B cell (primary cell): ENCODE measurements at regions not wholly inside any gene's neighbourhood (a gene's known extent, or its start where the extent isn't known, plus 50 kb on each side); places are given as distances from the start of the nearest gene placed in this dataset.

Experiments used
- ATAC-seq: fragments of 200-7000 bp; cut with Tn5 transposase; one replicate; pipeline ENCODE4 v1.10.0; 2021; ENCODE audit warnings: low read depth, mild to moderate bottlenecking, moderate number of reproducible peaks, moderate library complexity
- CTCF ChIA-PET: fragments of 350-600 bp; sonication (Branson Sonifier 250); formaldehyde crosslinking; loops from one replicate; lab custom pipeline; 2021; ENCODE audit warnings: antibody characterized with exemption, inconsistent platforms; lab: Charles Lee
- POLR2A ChIA-PET: fragments of 350-600 bp; sonication (Branson Sonifier 250); formaldehyde crosslinking; loops from one replicate; lab custom pipeline; 2021; ENCODE audit warnings: antibody characterized with exemption; lab: Charles Lee
- DNase-seq: peaks from one replicate; pipeline ENCODE4 v3.0.0; 2013
- H2AFZ ChIP-seq: 2 replicates; pipeline ENCODE4 v1.6.1; 2012; ENCODE audit warnings: mild to moderate bottlenecking, low read depth, low read length; ENCODE audit not compliant: insufficient read depth, poor library complexity, severe bottlenecking
- H3K27ac ChIP-seq, 2 donors: 1 replicate in 1 of 2; 2 replicates in 1 of 2; pipeline ENCODE4 v1.5.1; 2012 to 2013; ENCODE audit warnings: low read length in 2 of 2, mild to moderate bottlenecking in 2 of 2, moderate library complexity in 1 of 2
- H3K27me3 ChIP-seq, 4 experiments: fragments of 200-600 bp in 1 of 4; sonication (generic) in 1 of 4; replicated peaks in 1 of 4; 1 replicate in 2 of 4; 2 replicates in 2 of 4; pipeline versions ENCODE4 v1.6.1 to v1.7.0; 2013 to 2016; ENCODE audit warnings: low read length in 3 of 4, mild to moderate bottlenecking in 2 of 4, mixed read lengths in 1 of 4, moderate library complexity in 1 of 4; ENCODE audit not compliant: insufficient read depth in 4 of 4, control insufficient read depth in 3 of 4; ENCODE audit errors: control extremely low read depth in 1 of 4
- H3K36me3 ChIP-seq, 2 experiments: replicated peaks in 1 of 2; 1 replicate in 1 of 2; 2 replicates in 1 of 2; pipeline versions ENCODE4 v1.6.1 to v1.7.1; 2013; ENCODE audit warnings: low read length in 1 of 2; ENCODE audit not compliant: insufficient read depth in 2 of 2, control insufficient read depth in 1 of 2; ENCODE audit errors: control extremely low read depth in 1 of 2, extremely low read depth in 1 of 2
- H3K4me1 ChIP-seq, 2 donors: fragments of 200-600 bp in 1 of 2; sonication (generic) in 1 of 2; 1 replicate in 1 of 2; 2 replicates in 1 of 2; pipeline versions ENCODE4 v1.5.1 to v1.6.1; 2013 to 2017; ENCODE audit warnings: low read length in 2 of 2; ENCODE audit not compliant: control insufficient read depth in 2 of 2, insufficient read depth in 2 of 2
- H3K4me2 ChIP-seq: replicated peaks from 2 replicates; pipeline ENCODE3; 2012; ENCODE audit warnings: mild to moderate bottlenecking, low read depth, low read length; ENCODE audit not compliant: poor library complexity, severe bottlenecking
- H3K4me3 ChIP-seq, 5 experiments: fragments of 200-600 bp in 1 of 5; sonication (generic) in 1 of 5; 1 replicate in 3 of 5; 2 replicates in 2 of 5; pipeline versions ENCODE4 v1.5.1 to v1.7.0; 2011 to 2016; ENCODE audit warnings: low read length in 4 of 5, mild to moderate bottlenecking in 4 of 5, low read depth in 2 of 5, control low read depth in 1 of 5, moderate library complexity in 1 of 5; ENCODE audit not compliant: insufficient read depth in 1 of 5; ENCODE audit errors: control extremely low read depth in 1 of 5, extremely low read depth in 1 of 5
- H3K79me2 ChIP-seq: fragments of 200-600 bp; sonication (generic); one replicate; pipeline ENCODE4 v1.6.0; 2016; ENCODE audit warnings: low read length; ENCODE audit not compliant: control insufficient read depth, insufficient read depth
- H3K9ac ChIP-seq: fragments of 200-600 bp; sonication (generic); 2 replicates; pipeline ENCODE4 v1.6.1; 2017; ENCODE audit warnings: mild to moderate bottlenecking, low read length, moderate library complexity
- H3K9me3 ChIP-seq, 3 donors: one replicate each; pipeline versions ENCODE4 v1.6.1 to v1.7.1; 2013; ENCODE audit warnings: low read length in 2 of 3; ENCODE audit not compliant: control insufficient read depth in 2 of 3, insufficient read depth in 1 of 3; ENCODE audit errors: control extremely low read depth in 1 of 3
- H4K20me1 ChIP-seq: 2 replicates; pipeline ENCODE4 v1.6.0; 2012; ENCODE audit warnings: mild to moderate bottlenecking, low read length; ENCODE audit not compliant: insufficient read depth, control insufficient read depth, poor library complexity, severe bottlenecking
- H3K27ac Mint-ChIP-seq: one replicate; pipeline ENCODE4 v1.8.0; 2021; ENCODE audit warnings: mixed read lengths
- H3K27me3 Mint-ChIP-seq: one replicate; pipeline ENCODE4 v1.8.0; 2021; ENCODE audit warnings: mixed read lengths
- H3K4me1 Mint-ChIP-seq: one replicate; pipeline ENCODE4 v1.8.0; 2021; ENCODE audit warnings: mixed read lengths
- H3K4me3 Mint-ChIP-seq: one replicate; pipeline ENCODE4 v1.8.0; 2021; ENCODE audit warnings: mixed read lengths
- H3K9me3 Mint-ChIP-seq: one replicate; pipeline ENCODE4 v1.8.0; 2022; ENCODE audit warnings: mixed read lengths; ENCODE audit not compliant: insufficient read depth
- CTCF ChIP-seq: fragments of 200-600 bp; IDR thresholded peaks from one replicate; pipeline ENCODE4 v1.8.0; 2022; ENCODE audit warnings: antibody characterized with exemption, mild to moderate bottlenecking
- EZH2 ChIP-seq: IDR thresholded peaks from 2 replicates; pipeline ENCODE4 v1.6.1; 2012; ENCODE audit warnings: borderline replicate concordance, low read depth, mild to moderate bottlenecking, moderate library complexity, low read length; ENCODE audit not compliant: insufficient read depth, poor library complexity, severe bottlenecking
- WGBS: methylation state at CpG from one replicate; pipeline ENCODE4 v1.1.5; 2013; ENCODE audit warnings: missing lambda C conversion rate; ENCODE audit not compliant: insufficient coverage; 5-methylcytosine and 5-hydroxymethylcytosine counted together
- intact Hi-C: fragments of 100-400 bp; cut with micrococcal nuclease; formaldehyde crosslinking; loops from one replicate; pipeline ENCODE4 v1.10.0; 2022

- DNase-seq (no peak), ATAC-seq (no peak)
- Histone ChIP-seq H3K79me2 (no peaks in the 10 kb centered on the region), H3K4me3 (no peak overlapping the region), H3K4me1 (no peaks in the 10 kb centered on the region), H3K27me3 (no peaks in the 10 kb centered on the region), H3K9me3 (no peaks in the 10 kb centered on the region), H3K27ac (no peak overlapping the region), H3K36me3 (no peaks in the 10 kb centered on the region), H2AFZ (no peak overlapping the region), H3K4me2 (no peak overlapping the region), H4K20me1 (no peaks in the 10 kb centered on the region), H3K9ac (no peak overlapping the region)
- POLR2A ChIA-PET = no interaction called here
- WGBS = 94% methylated on average over 7 of the region's 13 CpGs
- H3K4me3 Mint-ChIP-seq = no peak overlapping the region
- TF ChIP-seq EZH2 = no peak
- no peak for TF ChIP-seq CTCF
- H3K4me1 Mint-ChIP-seq = peaks cover 1% of the 10 kb centered on the region
- CTCF ChIA-PET = interaction anchor here (1.6 kb wide), 1 partner anchor 69 kb away, joined by 4 read pairs; no protein-coding TSS in a partner anchor
- H3K27ac Mint-ChIP-seq = no peak overlapping the region
- no peaks in the 10 kb centered on the region for H3K9me3 Mint-ChIP-seq
- intact Hi-C loops = no loop called here
- H3K27me3 Mint-ChIP-seq = peaks cover 10% of the 10 kb centered on the region
Measured at GRCh38 chr17:79469646-79470045, 141.2 kb downstream of the RBFOX3 start.

GRCh38 chr17:79468183-79468944 lies 142.5 kb downstream of the RBFOX3 start:
- no peaks in the 10 kb centered on the region for H3K36me3 ChIP-seq
- no peak overlapping the region for H3K4me3 ChIP-seq
- no peaks in the 10 kb centered on the region for H3K79me2 ChIP-seq
- H3K27ac ChIP-seq = no peak overlapping the region
- DNase-seq = no peak
- no peak overlapping the region for H3K4me2 ChIP-seq
- H3K9ac ChIP-seq = no peak overlapping the region
- H3K9me3 Mint-ChIP-seq = no peaks in the 10 kb centered on the region
- no peak overlapping the region for H2AFZ ChIP-seq
- no peaks in the 10 kb centered on the region for H3K27me3 ChIP-seq
- peaks cover 0 to 3% (median 0%) of the 10 kb centered on the region in 3 donors for H3K9me3 ChIP-seq
- TF ChIP-seq CTCF (no peak), EZH2 (no peak)
- H3K27ac Mint-ChIP-seq = no peak overlapping the region
- no peaks in the 10 kb centered on the region for H3K4me1 ChIP-seq
- POLR2A ChIA-PET = no interaction called here
- peaks cover 8% of the 10 kb centered on the region for H3K27me3 Mint-ChIP-seq
- intact Hi-C loops = no loop called here
- WGBS = 94% methylated on average over 5 of the region's 5 CpGs
- H4K20me1 ChIP-seq = no peaks in the 10 kb centered on the region
- ATAC-seq = no peak
- CTCF ChIA-PET = no interaction called here
- H3K4me1 Mint-ChIP-seq = peaks cover 1% of the 10 kb centered on the region
- no peak overlapping the region for H3K4me3 Mint-ChIP-seq
